M059J (cell line): ENCODE measurements at regions not wholly inside any gene's neighbourhood (a gene's known extent, or its start where the extent isn't known, plus 50 kb on each side); places are given as distances from the start of the nearest gene placed in this dataset.

Source experiments
- DNase-seq: peaks from one replicate; pipeline ENCODE4 v3.0.0-alpha.2; 2012; ENCODE audit warnings: low read depth

GRCh38 chr15:55026381-55026780, 170.4 kb downstream of the RSL24D1 start:
- DNase-seq = no peak

- DNase-seq = no peak
Observed at GRCh38 chr15:55017635-55018034, 179.1 kb downstream of the RSL24D1 start.

GRCh38 chr15:55016225-55016624, 180.5 kb downstream of the RSL24D1 start:
- no peak for DNase-seq

- no peak for DNase-seq
Observed at GRCh38 chr15:55015093-55015445, 181.7 kb downstream of the RSL24D1 start.

GRCh38 chr15:55014391-55015092, 182.2 kb downstream of the RSL24D1 start:
- no peak for DNase-seq

- no peak for DNase-seq
Observed at GRCh38 chr15:55008421-55008820, 188.3 kb downstream of the RSL24D1 start.

- no peak for DNase-seq
Observed at GRCh38 chr15:55007561-55007960, 189.2 kb downstream of the RSL24D1 start.

GRCh38 chr15:55005679-55006078, 191.1 kb downstream of the RSL24D1 start:
- DNase-seq = no peak

GRCh38 chr15:55003965-55004873, 192.5 kb downstream of the RSL24D1 start:
- no peak for DNase-seq

- DNase-seq = no peak
Observed at GRCh38 chr15:54998661-54999060, 198.1 kb downstream of the RSL24D1 start.

GRCh38 chr15:54990793-54991192, 205.9 kb downstream of the RSL24D1 start:
- DNase-seq = no peak

- no peak for DNase-seq
Observed at GRCh38 chr15:54987881-54988280, 208.9 kb downstream of the RSL24D1 start.

- no peak for DNase-seq
Observed at GRCh38 chr15:54979964-54980363, 216.8 kb downstream of the RSL24D1 start.

- DNase-seq = no peak
Observed at GRCh38 chr15:54962637-54963036, 234.1 kb downstream of the RSL24D1 start.

- DNase-seq = no peak
Observed at GRCh38 chr15:54960266-54960665, 236.5 kb downstream of the RSL24D1 start.

GRCh38 chr15:54941417-54941816, 255.3 kb downstream of the RSL24D1 start:
- DNase-seq = no peak

- no peak for DNase-seq
Observed at GRCh38 chr15:54917312-54917711, 279.4 kb downstream of the RSL24D1 start.

GRCh38 chr15:54915380-54915779, 281.4 kb downstream of the RSL24D1 start:
- no peak for DNase-seq

- DNase-seq = no peak
Observed at GRCh38 chr15:54884312-54884711, 312.4 kb downstream of the RSL24D1 start.

- no peak for DNase-seq
Observed at GRCh38 chr15:54859982-54860381, 336.8 kb downstream of the RSL24D1 start.

- DNase-seq = no peak
Observed at GRCh38 chr15:54854667-54855066, 342.1 kb downstream of the RSL24D1 start.

- no peak for DNase-seq
Observed at GRCh38 chr15:54850101-54850500, 346.6 kb downstream of the RSL24D1 start.

- no peak for DNase-seq
Observed at GRCh38 chr15:54843006-54843405, 353.7 kb downstream of the RSL24D1 start.
